GM12801 (cell line): ENCODE measurements at regions not wholly inside any gene's neighbourhood (a gene's known extent, or its start where the extent isn't known, plus 50 kb on each side); places are given as distances from the start of the nearest gene placed in this dataset.

Source experiments
- CTCF ChIP-seq: IDR thresholded peaks from one replicate; pipeline ENCODE4 v1.5.1; 2011; ENCODE audit warnings: control low read depth; ENCODE audit not compliant: insufficient read length; ENCODE audit errors: extremely low read depth

- no peak for TF ChIP-seq CTCF
These were observed 279.5 kb upstream of the PARD3B start for GRCh38 chr2:204265681-204266181.

- TF ChIP-seq CTCF, result no peak
These were observed 276.8 kb upstream of the PARD3B start for GRCh38 chr2:204268458-204268857.

GRCh38 chr2:204268971-204269370 lies 276.3 kb upstream of the PARD3B start:
- TF ChIP-seq CTCF, result no peak

GRCh38 chr2:204272089-204272488 lies 273.2 kb upstream of the PARD3B start:
- no peak for TF ChIP-seq CTCF

DNA sequence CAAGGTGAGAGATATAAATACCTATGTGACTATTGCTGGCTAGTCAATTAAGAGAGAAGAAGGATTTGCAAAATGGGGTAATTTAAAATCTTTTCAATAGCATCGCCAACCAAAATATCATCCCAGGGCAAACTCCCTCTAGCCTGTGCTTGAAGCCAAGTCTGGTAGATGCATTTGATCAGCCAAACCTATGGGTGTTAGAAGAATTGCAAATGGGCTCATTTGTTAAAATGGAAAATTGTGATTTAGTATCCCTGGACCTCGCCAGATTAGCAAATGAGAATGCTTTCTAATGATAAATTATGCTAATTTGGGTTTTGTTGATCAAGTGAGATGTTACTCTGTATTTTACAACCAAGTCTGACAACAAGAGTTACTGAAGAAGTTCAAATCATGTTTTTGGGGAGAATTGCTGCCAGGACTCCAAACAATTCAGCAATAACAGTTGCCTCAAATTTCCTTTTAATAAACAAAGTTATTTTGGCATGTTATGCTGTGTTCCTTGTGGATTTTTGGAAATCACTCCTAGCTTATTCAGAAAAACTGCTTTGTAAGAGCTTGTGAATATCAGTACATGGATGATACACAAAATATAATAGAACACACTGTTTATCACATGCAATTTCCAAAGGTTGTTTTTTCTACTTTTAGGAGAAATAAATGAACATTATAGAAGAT lies 272.5 kb upstream of the PARD3B start:
- TF ChIP-seq CTCF, result no peak

DNA sequence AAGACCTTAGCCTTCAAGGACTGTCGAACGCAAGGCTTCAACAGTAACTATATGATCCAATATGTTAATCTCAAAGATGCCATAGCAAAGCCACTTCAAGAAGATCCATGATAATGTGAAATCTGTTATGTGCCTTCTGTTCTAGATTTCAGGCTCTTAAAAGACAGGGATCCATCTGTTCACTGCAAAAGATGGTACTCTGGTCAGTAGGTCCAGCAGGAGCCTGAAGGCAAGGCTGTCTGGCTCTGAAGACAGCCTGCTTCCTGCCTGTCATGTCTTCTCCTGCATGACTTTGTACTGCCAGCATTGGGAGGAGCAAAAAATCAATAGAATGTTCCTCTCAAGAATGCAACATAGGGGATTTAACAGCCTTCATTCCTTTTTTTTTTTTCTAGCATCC lies 270.8 kb upstream of the PARD3B start:
- no peak for TF ChIP-seq CTCF

DNA sequence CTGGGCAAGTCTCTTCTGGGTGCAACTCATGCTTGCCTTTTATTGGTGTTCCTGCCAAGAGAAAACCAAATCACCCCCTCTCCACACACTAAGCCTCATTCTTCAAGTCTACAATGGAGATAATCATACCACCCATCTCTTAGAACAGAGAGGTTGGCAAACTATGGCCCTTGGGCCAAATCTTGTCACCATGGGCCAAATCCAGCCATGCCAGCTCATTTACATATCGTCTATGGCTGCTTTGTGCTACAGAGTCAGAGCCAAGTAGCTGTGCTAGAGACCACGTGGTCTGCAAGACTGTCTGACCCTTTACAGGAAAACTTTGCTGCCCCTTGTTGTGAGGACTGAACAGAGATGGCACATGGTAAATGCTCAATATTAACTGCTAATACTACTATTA lies 270.3 kb upstream of the PARD3B start:
- no peak for TF ChIP-seq CTCF
